HL-60 (cell line): ENCODE measurements at regions not wholly inside any gene's neighbourhood (a gene's known extent, or its start where the extent isn't known, plus 50 kb on each side); places are given as distances from the start of the nearest gene placed in this dataset.

ENCODE experiments used
- DNase-seq, 2 experiments: peaks; one replicate each; pipeline ENCODE4 v3.0.0-alpha.2; 2010 to 2020; ENCODE audit warnings: low read depth in 1 of 2, low spot score in 1 of 2
- H3K27ac ChIP-seq: fragments of 250-450 bp; sonication (Bioruptor Pico); replicated peaks from 2 replicates; pipeline ENCODE4 v1.5.1; 2020; ENCODE audit warnings: mild to moderate bottlenecking, moderate library complexity
- H3K27me3 ChIP-seq: fragments of 250-450 bp; sonication (Bioruptor Pico); 2 replicates; pipeline ENCODE4 v1.5.1; 2021; ENCODE audit warnings: mild to moderate bottlenecking, moderate library complexity; ENCODE audit not compliant: insufficient read depth, poor library complexity, severe bottlenecking
- H3K4me3 ChIP-seq: replicated peaks from 2 replicates; pipeline ENCODE4 v1.5.1; 2011; ENCODE audit warnings: mild to moderate bottlenecking, control low read depth, low read length; ENCODE audit not compliant: insufficient read depth
- GABPA ChIP-seq: IDR thresholded peaks from 2 replicates; pipeline ENCODE4 v1.6.1; 2012; ENCODE audit warnings: low read depth
- POLR2AphosphoS5 ChIP-seq: IDR thresholded peaks from 2 replicates; pipeline ENCODE4 v1.6.1; 2012; ENCODE audit warnings: low read depth
- SPI1 ChIP-seq: IDR thresholded peaks from 2 replicates; pipeline ENCODE4 v1.6.1; 2012; ENCODE audit warnings: low read depth, mild to moderate bottlenecking, borderline replicate concordance
- TF ChIP-seq, protein P1 (sequence below): IDR thresholded peaks from 2 replicates; pipeline ENCODE4 v1.6.1; 2012; ENCODE audit warnings: low read depth; ENCODE audit not compliant: insufficient replicate concordance
- TF ChIP-seq, protein P2 (sequence below): IDR thresholded peaks from one replicate; pipeline ENCODE4 v1.5.1; 2011; ENCODE audit warnings: low read length, control low read depth, inconsistent platforms; ENCODE audit not compliant: insufficient read depth

DNA sequence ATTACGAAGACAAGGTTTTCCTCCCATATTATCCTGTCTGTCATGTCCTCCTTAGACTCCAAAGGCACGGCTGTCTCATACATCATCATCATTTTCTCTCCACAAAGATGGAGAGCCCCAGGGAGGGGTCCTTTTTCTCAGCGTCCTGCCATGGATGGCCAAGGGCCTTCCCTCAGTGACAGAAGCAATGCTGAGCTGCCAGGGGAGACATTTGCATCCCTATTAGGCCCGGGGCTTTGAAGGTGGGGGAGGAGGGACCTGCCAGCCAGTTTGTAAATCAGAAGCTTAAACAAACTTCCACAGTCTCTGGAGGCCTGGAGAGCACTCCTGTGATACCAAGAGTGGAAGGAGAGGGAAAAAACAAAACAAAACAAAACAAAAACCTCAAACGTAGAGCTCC, 112.4 kb upstream of the ADO start:
- no peaks in the 10 kb centered on the region for H3K27me3 ChIP-seq
- H3K27ac ChIP-seq: no peak overlapping the region
- no peak for DNase-seq
- H3K4me3 ChIP-seq: no peak overlapping the region
- TF ChIP-seq, protein P1, sequence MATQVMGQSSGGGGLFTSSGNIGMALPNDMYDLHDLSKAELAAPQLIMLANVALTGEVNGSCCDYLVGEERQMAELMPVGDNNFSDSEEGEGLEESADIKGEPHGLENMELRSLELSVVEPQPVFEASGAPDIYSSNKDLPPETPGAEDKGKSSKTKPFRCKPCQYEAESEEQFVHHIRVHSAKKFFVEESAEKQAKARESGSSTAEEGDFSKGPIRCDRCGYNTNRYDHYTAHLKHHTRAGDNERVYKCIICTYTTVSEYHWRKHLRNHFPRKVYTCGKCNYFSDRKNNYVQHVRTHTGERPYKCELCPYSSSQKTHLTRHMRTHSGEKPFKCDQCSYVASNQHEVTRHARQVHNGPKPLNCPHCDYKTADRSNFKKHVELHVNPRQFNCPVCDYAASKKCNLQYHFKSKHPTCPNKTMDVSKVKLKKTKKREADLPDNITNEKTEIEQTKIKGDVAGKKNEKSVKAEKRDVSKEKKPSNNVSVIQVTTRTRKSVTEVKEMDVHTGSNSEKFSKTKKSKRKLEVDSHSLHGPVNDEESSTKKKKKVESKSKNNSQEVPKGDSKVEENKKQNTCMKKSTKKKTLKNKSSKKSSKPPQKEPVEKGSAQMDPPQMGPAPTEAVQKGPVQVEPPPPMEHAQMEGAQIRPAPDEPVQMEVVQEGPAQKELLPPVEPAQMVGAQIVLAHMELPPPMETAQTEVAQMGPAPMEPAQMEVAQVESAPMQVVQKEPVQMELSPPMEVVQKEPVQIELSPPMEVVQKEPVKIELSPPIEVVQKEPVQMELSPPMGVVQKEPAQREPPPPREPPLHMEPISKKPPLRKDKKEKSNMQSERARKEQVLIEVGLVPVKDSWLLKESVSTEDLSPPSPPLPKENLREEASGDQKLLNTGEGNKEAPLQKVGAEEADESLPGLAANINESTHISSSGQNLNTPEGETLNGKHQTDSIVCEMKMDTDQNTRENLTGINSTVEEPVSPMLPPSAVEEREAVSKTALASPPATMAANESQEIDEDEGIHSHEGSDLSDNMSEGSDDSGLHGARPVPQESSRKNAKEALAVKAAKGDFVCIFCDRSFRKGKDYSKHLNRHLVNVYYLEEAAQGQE: no peak
- no peak for TF ChIP-seq GABPA
- TF ChIP-seq SPI1: no peak
- TF ChIP-seq, protein P2, sequence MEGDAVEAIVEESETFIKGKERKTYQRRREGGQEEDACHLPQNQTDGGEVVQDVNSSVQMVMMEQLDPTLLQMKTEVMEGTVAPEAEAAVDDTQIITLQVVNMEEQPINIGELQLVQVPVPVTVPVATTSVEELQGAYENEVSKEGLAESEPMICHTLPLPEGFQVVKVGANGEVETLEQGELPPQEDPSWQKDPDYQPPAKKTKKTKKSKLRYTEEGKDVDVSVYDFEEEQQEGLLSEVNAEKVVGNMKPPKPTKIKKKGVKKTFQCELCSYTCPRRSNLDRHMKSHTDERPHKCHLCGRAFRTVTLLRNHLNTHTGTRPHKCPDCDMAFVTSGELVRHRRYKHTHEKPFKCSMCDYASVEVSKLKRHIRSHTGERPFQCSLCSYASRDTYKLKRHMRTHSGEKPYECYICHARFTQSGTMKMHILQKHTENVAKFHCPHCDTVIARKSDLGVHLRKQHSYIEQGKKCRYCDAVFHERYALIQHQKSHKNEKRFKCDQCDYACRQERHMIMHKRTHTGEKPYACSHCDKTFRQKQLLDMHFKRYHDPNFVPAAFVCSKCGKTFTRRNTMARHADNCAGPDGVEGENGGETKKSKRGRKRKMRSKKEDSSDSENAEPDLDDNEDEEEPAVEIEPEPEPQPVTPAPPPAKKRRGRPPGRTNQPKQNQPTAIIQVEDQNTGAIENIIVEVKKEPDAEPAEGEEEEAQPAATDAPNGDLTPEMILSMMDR: no peak
- TF ChIP-seq POLR2AphosphoS5: no peak

DNA sequence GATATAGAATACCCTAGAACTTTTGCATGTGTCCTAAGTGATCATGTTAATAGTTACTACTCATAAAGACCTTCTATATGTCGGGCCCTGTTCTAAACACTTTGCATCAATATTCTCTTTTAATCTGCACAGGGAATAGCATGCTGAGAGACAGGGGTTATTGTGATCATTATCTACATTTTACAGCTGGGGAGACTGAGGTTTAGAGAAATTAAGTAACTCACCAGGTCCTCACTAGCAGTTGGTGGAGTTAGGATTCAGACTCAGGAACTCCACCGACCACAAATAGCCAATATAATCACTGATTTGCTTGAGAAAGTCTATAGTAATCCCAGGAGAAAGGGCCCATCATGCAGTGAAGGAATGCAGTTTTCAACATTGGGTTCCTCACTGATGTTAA, 111.2 kb upstream of the ADO start:
- Histone ChIP-seq H3K27ac (no peak overlapping the region), H3K27me3 (no peaks in the 10 kb centered on the region), H3K4me3 (no peak overlapping the region)
- DNase-seq: no peak
- no peak for TF ChIP-seq POLR2AphosphoS5

DNA sequence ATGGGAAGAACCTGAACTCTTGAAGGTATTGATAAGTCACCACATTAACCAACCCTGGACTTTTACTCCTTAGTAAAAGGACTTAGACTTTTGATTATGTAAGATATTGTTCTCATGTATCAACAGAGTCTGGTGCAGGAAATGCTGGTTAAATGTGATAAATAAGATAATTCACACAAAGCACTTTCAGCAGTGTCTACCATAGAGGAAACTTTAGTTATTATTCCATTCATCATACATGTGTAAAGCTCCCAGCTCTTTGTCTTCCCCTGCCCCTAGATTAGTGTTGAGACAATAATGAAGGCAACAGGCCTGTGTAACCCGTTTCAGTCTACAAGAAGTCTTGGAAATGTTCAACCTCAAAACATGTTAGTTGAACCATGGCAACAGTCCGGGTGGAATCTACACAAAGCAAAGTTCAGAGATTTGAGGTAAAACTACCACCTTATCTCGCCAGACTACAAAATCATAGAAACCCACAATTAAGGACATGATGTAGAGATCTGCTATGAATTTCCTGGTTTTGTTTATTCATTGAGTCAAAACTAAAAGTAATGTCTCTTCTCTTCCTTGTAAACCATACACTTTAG, 109.9 kb upstream of the ADO start:
- Histone ChIP-seq H3K27ac (no peak overlapping the region), H3K27me3 (no peaks in the 10 kb centered on the region), H3K4me3 (no peak overlapping the region)
- no peak for TF ChIP-seq SPI1
- TF ChIP-seq, protein P1: no peak
- TF ChIP-seq, protein P2: no peak
- TF ChIP-seq POLR2AphosphoS5: no peak
- no peak for TF ChIP-seq GABPA
- DNase-seq: no peak

DNA sequence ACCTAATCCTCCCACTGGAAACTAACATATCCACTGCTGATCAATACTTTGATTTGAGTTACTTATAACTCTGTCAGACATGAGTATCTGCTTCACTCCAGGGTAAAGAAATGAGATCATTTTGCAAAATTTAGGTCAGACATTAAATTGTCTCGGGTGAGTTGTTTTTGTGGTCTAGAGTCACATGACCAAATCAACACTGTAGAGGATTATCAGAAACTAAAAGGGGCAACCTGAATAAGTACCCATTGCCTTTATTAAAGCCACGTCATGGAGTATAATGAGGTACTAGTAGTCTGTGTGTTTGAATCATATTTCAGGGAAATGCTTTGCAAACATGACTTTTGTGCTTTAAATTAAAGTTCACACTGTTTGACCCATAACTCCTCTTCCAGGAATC, 107.7 kb upstream of the ADO start:
- TF ChIP-seq GABPA (no peak), SPI1 (no peak), POLR2AphosphoS5 (no peak)
- TF ChIP-seq, protein P2: no peak
- TF ChIP-seq, protein P1: no peak
- H3K27me3 ChIP-seq: no peaks in the 10 kb centered on the region
- DNase-seq: no peak
- H3K4me3 ChIP-seq: no peak overlapping the region
- no peak overlapping the region for H3K27ac ChIP-seq
